Neutrophil (primary cell): ENCODE measurements at regions not wholly inside any gene's neighbourhood (a gene's known extent, or its start where the extent isn't known, plus 50 kb on each side); places are given as distances from the start of the nearest gene placed in this dataset.
"Not testable (repeated sequence)": the region's sequence is repeated elsewhere in the genome, so short reads cannot be mapped to it uniquely, and the experiment has no call there.

Source experiments
- H3K27ac ChIP-seq: fragments of 200-600 bp; sonication (generic); 2 replicates; pipeline ENCODE4 v1.5.1; 2016; ENCODE audit warnings: mild to moderate bottlenecking, moderate library complexity
- H3K27me3 ChIP-seq: fragments of 200-600 bp; sonication (generic); 2 replicates; pipeline ENCODE4 v1.6.0; 2016; ENCODE audit warnings: mild to moderate bottlenecking
- H3K36me3 ChIP-seq: fragments of 200-600 bp; sonication (generic); 2 replicates; pipeline ENCODE4 v1.5.1; 2017
- H3K4me1 ChIP-seq, 2 experiments: fragments of 200-600 bp in 1 of 2; sonication (generic) in 1 of 2; 1 replicate in 1 of 2; 2 replicates in 1 of 2; pipeline versions ENCODE4 v1.5.1 to v1.6.1; 2013 to 2016; ENCODE audit warnings: low read depth in 1 of 2, low read length in 1 of 2, mild to moderate bottlenecking in 1 of 2, moderate library complexity in 1 of 2; ENCODE audit not compliant: control insufficient read depth in 1 of 2, insufficient read depth in 1 of 2
- H3K4me3 ChIP-seq, 2 experiments: fragments of 200-600 bp in 1 of 2; sonication (generic) in 1 of 2; 1 replicate in 1 of 2; 2 replicates in 1 of 2; pipeline ENCODE4 v1.5.1; 2013 to 2016; ENCODE audit warnings: low read depth in 1 of 2, low read length in 1 of 2, mild to moderate bottlenecking in 1 of 2, moderate library complexity in 1 of 2
- H3K9me3 ChIP-seq: fragments of 200-600 bp; sonication (generic); 2 replicates; pipeline ENCODE4 v1.5.1; 2016
- CTCF ChIP-seq: fragments of 200-600 bp; sonication (generic); IDR thresholded peaks from 2 replicates; pipeline ENCODE4 v1.5.1; 2016; ENCODE audit warnings: antibody characterized with exemption

GRCh38 chr2:82998781-82999180, 1460.3 kb downstream of the SUCLG1 start:
- H3K4me1 ChIP-seq, result no peaks in the 10 kb centered on the region
- no peak for TF ChIP-seq CTCF
- H3K36me3 ChIP-seq, result no peaks in the 10 kb centered on the region
- H3K27me3 ChIP-seq, result no peaks in the 10 kb centered on the region
- no peaks in the 10 kb centered on the region for H3K9me3 ChIP-seq
- H3K27ac ChIP-seq, result no peak overlapping the region
- no peak overlapping the region for H3K4me3 ChIP-seq

- no peaks in the 10 kb centered on the region for H3K36me3 ChIP-seq
- no peaks in the 10 kb centered on the region for H3K4me1 ChIP-seq
- no peaks in the 10 kb centered on the region for H3K27me3 ChIP-seq
- no peak for TF ChIP-seq CTCF
- no peaks in the 10 kb centered on the region for H3K9me3 ChIP-seq
- no peak overlapping the region for H3K4me3 ChIP-seq
- no peak overlapping the region for H3K27ac ChIP-seq
These were observed 1462.9 kb downstream of the SUCLG1 start for GRCh38 chr2:82996217-82996616.

- Histone ChIP-seq H3K4me3 (no peak overlapping the region), H3K4me1 (no peaks in the 10 kb centered on the region), H3K27ac (no peak overlapping the region), H3K27me3 (no peaks in the 10 kb centered on the region), H3K9me3 (no peaks in the 10 kb centered on the region), H3K36me3 (no peaks in the 10 kb centered on the region)
- no peak for TF ChIP-seq CTCF
These were observed 1464.9 kb downstream of the SUCLG1 start for GRCh38 chr2:82994151-82994550.

GRCh38 chr2:82993609-82994008, 1465.5 kb downstream of the SUCLG1 start:
- no peak overlapping the region for H3K4me3 ChIP-seq
- no peak for TF ChIP-seq CTCF
- H3K36me3 ChIP-seq, result no peaks in the 10 kb centered on the region
- no peaks in the 10 kb centered on the region for H3K9me3 ChIP-seq
- no peak overlapping the region for H3K27ac ChIP-seq
- H3K27me3 ChIP-seq, result no peaks in the 10 kb centered on the region
- H3K4me1 ChIP-seq, result no peaks in the 10 kb centered on the region

GRCh38 chr2:82992968-82993367, 1466.1 kb downstream of the SUCLG1 start:
- Histone ChIP-seq H3K4me1 (no peaks in the 10 kb centered on the region), H3K27ac (no peak overlapping the region)
- TF ChIP-seq CTCF, result no peak

GRCh38 chr2:82987706-82988105, 1471.4 kb downstream of the SUCLG1 start:
- H3K4me3 ChIP-seq, H3K27ac ChIP-seq, H3K4me1 ChIP-seq, H3K9me3 ChIP-seq, H3K36me3 ChIP-seq, H3K27me3 ChIP-seq: not testable (repeated sequence)

More at GRCh38 chr2:82992968-82993367, 1466.1 kb downstream of the SUCLG1 start:
- Histone ChIP-seq H3K4me3 (no peak overlapping the region), H3K27me3 (no peaks in the 10 kb centered on the region), H3K36me3 (no peaks in the 10 kb centered on the region), H3K9me3 (no peaks in the 10 kb centered on the region)
